ENCODE measurements at regions not wholly inside any gene's neighbourhood (a gene's known extent, or its start where the extent isn't known, plus 50 kb on each side); places are given as distances from the start of the nearest gene placed in this dataset.

DNA sequence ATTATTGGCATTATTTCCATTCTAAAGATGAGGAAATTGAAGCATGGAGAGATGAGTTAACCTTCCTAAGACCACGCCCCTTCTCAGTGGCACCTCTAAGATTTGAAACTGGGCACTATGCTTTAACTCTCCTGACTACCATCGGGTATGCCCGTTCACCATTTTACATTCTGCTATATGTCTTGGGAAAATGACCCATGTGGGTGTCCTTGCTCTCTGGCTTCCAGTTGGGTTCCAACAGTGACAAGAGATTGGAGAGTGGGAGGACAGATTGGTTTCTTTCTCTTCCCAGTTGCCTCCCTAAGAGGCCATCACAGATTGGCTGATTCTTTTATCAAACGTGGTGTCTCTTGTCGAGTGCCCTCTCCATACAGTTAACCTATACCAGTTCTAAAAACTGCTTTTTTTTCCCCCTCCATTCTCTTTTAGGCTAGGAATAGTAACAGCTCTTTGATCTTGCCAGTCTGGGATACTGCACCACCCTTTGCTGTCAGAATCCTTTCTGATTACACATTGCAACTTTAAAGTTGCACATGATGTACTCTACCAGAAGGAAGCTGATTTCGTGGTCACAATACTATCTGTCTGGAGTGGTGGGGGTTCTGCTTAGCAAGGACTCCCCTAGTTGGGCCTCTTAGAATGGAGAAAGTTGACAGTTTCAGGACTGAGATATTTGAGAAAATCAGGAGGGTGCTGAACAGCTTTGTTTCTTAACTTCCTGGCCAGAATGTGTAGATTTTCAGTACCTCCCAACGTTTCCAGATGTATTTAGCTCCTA, 88.0 kb upstream of the ELOVL5 start:
- no peak overlapping the region for H3K4me3 ChIP-seq (replicated peaks; ENCODE audit: low read depth, low read length)
- no peak for DNase-seq (ENCODE audit: extremely low read depth, low read depth)
- TF ChIP-seq, protein P1, sequence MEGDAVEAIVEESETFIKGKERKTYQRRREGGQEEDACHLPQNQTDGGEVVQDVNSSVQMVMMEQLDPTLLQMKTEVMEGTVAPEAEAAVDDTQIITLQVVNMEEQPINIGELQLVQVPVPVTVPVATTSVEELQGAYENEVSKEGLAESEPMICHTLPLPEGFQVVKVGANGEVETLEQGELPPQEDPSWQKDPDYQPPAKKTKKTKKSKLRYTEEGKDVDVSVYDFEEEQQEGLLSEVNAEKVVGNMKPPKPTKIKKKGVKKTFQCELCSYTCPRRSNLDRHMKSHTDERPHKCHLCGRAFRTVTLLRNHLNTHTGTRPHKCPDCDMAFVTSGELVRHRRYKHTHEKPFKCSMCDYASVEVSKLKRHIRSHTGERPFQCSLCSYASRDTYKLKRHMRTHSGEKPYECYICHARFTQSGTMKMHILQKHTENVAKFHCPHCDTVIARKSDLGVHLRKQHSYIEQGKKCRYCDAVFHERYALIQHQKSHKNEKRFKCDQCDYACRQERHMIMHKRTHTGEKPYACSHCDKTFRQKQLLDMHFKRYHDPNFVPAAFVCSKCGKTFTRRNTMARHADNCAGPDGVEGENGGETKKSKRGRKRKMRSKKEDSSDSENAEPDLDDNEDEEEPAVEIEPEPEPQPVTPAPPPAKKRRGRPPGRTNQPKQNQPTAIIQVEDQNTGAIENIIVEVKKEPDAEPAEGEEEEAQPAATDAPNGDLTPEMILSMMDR (IDR thresholded peaks at IDR 0.05; ENCODE audit: low read depth, low read length, missing control alignments), result no peak

DNA sequence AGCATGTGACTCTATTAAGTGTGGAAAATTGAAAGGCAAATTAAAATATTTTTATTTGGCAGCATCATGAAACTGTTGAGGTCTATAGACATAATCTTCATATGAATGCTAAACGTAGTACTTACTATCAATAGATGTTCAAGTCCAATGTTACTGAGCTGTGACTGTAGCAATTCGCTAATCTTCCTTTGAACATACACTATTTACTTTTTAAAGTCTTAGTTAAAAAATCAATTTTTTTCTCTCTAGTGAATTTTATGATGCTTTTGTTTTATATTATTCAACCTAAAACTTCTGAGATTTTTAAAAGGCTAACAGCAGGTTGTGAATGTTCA, 85.2 kb upstream of the ELOVL5 start:
- DNase-seq (ENCODE audit: extremely low read depth, low read depth), result no peak
- H3K4me3 ChIP-seq (replicated peaks; ENCODE audit: low read depth, low read length), result no peak overlapping the region
- TF ChIP-seq, protein P1 (IDR thresholded peaks at IDR 0.05; ENCODE audit: low read depth, low read length, missing control alignments), result no peak

DNA sequence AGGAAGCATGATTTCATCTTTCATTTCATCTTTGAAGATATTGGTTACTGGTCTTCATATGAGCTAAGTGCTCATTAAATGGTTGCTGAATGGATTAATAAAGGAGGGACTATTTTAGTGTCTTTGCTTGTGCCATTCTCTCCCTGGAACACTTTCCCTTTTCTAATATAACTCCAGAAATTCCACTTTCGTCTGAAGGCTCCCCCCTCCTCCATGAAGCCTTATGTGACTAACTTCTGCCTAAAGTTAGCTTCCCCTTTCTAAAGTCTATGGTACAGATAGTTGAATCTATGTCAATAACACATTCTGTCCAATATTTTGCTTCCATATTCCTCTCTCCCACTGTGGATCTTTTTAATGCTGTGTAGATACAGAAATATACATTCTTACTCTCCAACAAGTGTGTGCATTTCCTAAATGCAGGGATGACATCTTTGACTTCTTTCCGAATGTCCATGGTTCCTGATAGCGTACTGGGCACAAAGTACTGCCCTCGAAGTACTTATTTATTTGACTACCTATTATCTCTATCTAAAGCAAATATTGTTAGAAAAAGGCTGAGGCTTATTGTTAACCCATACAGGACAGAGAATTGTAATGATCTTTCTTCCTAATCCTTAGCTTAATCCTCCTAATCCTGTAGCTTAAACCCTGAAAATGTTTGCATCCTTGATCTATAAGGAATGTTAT, 84.7 kb upstream of the ELOVL5 start:
- no peak for DNase-seq (ENCODE audit: extremely low read depth, low read depth)
- TF ChIP-seq, protein P1 (IDR thresholded peaks at IDR 0.05; ENCODE audit: low read depth, low read length, missing control alignments), result no peak
- H3K4me3 ChIP-seq (replicated peaks; ENCODE audit: low read depth, low read length), result no peak overlapping the region

DNA sequence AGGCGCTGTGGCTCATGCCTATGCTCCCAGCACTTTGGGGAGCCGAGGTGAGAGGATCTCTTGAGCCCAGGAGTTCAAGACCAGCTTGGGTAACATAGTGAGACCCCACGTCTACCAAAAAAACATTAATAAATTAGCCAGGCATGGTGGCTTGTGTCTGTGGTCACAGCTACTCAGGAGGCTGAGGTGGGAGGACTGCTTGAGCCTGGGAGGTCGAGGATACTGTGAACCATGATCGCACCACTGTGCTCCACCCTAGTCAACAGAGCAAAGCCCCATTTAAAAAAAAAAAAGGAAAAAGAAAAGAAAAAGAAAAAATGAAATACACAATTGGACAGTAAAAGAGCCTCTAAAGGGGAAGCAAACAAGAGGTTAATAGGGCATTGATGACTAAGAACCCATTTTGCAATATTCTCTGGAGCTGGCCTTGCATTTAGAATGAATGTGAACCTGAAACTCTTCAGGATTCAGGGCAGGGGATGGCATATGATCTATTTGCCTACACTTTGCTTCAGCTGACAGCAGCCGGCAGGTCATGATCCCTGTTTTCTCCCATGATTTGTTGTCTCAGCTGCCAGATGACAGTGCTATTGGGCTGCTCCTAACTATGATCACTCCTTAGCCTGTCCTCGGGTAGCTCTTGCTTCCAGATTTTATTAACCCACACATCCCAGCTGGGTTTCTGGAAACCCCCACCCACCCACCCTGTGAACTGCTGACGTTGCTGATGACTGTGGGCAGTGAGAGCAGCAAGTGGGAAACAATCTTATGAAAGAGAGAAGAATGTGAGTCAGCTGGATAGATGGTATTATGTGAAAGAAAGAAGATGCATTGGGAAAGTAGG, 83.8 kb upstream of the ELOVL5 start:
- DNase-seq (ENCODE audit: extremely low read depth, low read depth), result no peak
- H3K4me3 ChIP-seq (replicated peaks; ENCODE audit: low read depth, low read length), result no peak overlapping the region

DNA sequence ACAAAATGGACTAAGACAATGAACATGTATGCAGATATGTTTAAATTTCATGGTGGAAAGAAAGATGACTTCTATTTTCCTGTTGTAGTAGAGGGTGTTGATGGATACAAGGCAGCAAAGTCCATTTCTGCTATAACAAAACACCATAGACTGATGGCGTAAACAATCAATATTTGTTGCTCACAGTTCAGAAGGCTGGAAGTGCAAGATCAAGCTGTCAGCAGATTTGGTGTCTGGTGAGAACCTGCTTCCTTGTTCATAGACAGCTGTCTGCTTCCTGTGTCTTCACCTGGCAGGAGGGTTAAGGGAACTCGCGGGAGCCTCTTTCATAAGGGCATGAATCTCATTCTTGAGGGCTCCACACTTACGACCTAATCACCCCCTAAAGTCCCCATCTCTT, 83.0 kb upstream of the ELOVL5 start:
- TF ChIP-seq, protein P1 (IDR thresholded peaks at IDR 0.05; ENCODE audit: low read depth, low read length, missing control alignments), result no peak
- no peak overlapping the region for H3K4me3 ChIP-seq (replicated peaks; ENCODE audit: low read depth, low read length)
- no peak for DNase-seq (ENCODE audit: extremely low read depth, low read depth)

More for the DNA sequence above, 83.8 kb upstream of the ELOVL5 start:
- TF ChIP-seq, protein P1 (IDR thresholded peaks at IDR 0.05; ENCODE audit: low read depth, low read length, missing control alignments), result no peak

DNA sequence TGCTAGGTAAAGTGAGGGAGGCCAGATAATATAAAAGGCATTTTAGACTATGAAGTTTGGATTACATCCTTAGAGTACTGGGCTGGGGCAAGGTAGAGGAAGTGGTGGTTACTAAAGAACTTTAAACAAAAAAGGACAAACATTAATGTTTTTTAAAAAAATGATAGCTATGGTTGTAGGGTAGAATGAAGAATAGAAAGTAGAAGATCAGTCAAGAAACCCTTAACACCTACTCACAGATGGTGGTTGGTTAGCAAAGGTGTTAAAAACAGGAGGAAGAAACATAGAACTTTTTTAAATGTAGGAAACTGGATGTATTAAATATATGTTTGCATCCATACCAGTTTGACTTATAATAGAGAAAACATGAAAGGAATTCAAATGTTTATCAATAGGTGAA, 80.7 kb upstream of the ELOVL5 start:
- TF ChIP-seq, protein P1 (IDR thresholded peaks at IDR 0.05; ENCODE audit: low read depth, low read length, missing control alignments), result no peak
- no peak for DNase-seq (ENCODE audit: extremely low read depth, low read depth)
- H3K4me3 ChIP-seq (replicated peaks; ENCODE audit: low read depth, low read length), result no peak overlapping the region
